ENCODE measurements at regions not wholly inside any gene's neighbourhood (a gene's known extent, or its start where the extent isn't known, plus 50 kb on each side); places are given as distances from the start of the nearest gene placed in this dataset.
"Not testable (repeated sequence)": the region's sequence is repeated elsewhere in the genome, so short reads cannot be mapped to it uniquely, and the experiment has no call there.

DNA sequence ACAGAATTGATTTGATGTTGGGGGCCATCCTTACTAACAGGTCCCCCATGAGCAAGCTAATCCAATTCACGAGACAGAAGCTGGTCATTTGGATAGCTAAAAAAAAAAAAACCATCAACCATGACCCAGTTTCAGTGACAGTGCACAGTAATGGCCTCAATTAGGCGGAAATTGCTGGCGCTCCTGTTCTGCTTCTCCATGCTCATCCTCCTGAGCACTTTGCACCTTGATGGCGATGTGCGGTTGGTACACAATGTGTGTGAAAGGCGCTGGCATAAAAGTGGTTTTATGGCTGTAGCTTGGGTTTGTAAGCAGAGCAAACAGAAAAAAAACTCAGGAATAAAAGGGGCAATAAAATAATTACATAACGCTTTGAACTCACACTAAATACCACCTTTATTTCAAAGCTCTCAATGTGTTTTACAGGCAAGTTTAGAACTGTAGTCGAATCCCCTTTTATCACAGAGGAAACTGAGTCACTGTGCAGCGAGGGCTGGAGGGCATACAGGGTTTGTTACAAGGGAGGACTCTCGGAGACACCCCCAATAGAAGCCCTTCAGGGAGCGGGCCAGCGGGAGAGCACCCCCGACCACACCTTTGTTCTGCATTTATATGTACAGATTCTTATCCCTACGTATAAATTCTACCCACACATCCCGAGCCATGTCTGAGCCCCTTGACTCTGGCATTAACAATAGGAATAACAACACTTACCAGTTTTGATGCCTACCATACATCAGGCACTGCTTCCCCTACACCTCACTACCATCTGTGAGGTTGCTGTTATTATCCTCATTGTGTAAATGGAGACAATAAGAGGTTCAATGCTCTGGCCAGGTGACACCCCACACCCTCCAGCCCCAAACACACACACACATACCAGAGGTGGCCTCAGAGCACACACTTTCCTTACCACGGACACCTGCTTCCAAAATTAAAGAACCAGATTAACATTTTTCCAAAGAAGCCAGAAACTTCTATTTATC lies 213.5 kb upstream of the IRF2BP2 start:
- H3K4me3 ChIP-seq (replicated peaks; ENCODE audit: low read depth, low read length): no peak overlapping the region
- no peak for TF ChIP-seq CTCF (IDR thresholded peaks at IDR 0.05; ENCODE audit: insufficient read depth, low read length, poor library complexity, severe bottlenecking)
- H3K27me3 ChIP-seq (replicated peaks; ENCODE audit: control insufficient read depth, insufficient read depth, low read length): no peaks in the 10 kb centered on the region
- no peaks in the 10 kb centered on the region for H3K36me3 ChIP-seq (ENCODE audit: control insufficient read depth, insufficient read depth, low read length)
- DNase-seq (ENCODE audit: extremely low read depth, insufficient read length): no peak

DNA sequence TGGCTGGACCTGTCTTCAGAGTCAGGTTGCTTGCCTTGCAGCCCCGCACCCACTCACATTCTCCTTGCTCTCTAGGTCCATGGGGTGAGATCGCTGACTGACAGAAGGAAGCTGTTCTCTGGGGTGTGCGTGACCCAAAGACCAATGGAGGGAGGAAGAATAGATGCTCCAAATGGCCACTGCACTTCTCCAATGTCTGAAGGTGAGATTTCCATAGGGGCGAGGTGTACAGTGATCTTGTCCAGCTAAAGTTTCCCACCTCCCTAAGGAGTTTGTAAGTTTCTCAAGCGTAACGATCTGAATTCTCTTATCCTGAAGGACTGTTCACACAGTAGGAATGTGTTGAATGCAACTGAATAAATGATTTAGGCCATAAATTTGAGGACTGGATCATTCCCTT lies 211.9 kb upstream of the IRF2BP2 start:
- no peaks in the 10 kb centered on the region for H3K36me3 ChIP-seq (ENCODE audit: control insufficient read depth, insufficient read depth, low read length)
- H3K27me3 ChIP-seq (replicated peaks; ENCODE audit: control insufficient read depth, insufficient read depth, low read length): no peaks in the 10 kb centered on the region
- no peak for DNase-seq (ENCODE audit: extremely low read depth, insufficient read length)
- no peak for TF ChIP-seq CTCF (IDR thresholded peaks at IDR 0.05; ENCODE audit: insufficient read depth, low read length, poor library complexity, severe bottlenecking)
- no peak overlapping the region for H3K4me3 ChIP-seq (replicated peaks; ENCODE audit: low read depth, low read length)

GRCh38 chr1:234820597-234820996 lies 210.6 kb upstream of the IRF2BP2 start:
- TF ChIP-seq CTCF (IDR thresholded peaks at IDR 0.05; ENCODE audit: insufficient read depth, low read length, poor library complexity, severe bottlenecking): no peak
- no peak overlapping the region for H3K4me3 ChIP-seq (replicated peaks; ENCODE audit: low read depth, low read length)
- H3K36me3 ChIP-seq (ENCODE audit: control insufficient read depth, insufficient read depth, low read length): no peaks in the 10 kb centered on the region
- no peaks in the 10 kb centered on the region for H3K27me3 ChIP-seq (replicated peaks; ENCODE audit: control insufficient read depth, insufficient read depth, low read length)
- no peak for DNase-seq (ENCODE audit: extremely low read depth, insufficient read length)

DNA sequence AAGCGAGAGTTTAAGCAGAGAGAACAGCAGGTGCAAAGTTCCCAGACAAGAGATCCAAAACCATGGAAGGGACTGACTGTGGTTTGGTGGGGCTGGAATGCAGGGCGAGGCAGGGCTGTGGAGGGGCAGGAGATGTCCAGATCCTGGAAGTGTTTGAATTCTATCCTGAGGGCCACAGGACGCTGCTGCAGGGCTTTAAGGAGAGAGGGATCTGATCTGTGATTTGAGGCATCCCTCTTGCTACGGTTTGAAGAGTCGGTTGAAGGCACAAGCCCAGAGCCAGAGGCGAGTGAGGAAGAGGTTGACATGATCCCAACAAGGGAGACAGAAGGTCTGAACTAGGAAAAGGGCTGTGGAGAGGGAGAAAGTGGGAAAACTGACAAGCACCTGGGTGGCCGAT lies 209.9 kb upstream of the IRF2BP2 start:
- not testable (repeated sequence) for H3K27me3 ChIP-seq (replicated peaks; ENCODE audit: control insufficient read depth, insufficient read depth, low read length); H3K36me3 ChIP-seq (ENCODE audit: control insufficient read depth, insufficient read depth, low read length); H3K4me3 ChIP-seq (replicated peaks; ENCODE audit: low read depth, low read length); DNase-seq (ENCODE audit: extremely low read depth, insufficient read length)

DNA sequence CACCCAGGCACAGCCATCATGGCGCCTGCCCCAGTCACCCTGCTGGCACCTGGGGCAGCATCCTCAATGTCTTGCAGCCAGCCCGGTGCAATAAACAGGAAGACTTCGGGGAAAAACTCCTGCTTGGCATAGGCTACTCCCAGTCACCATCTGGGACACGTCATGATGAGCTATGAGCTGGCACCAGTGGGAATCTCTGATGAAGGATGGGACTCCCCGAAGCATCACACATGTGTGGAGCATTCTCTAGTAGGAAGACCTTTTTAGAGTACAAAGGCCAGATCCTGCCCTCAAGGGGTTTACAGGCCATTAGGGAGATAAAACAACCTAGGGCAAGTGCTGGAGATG lies 208.0 kb upstream of the IRF2BP2 start:
- not testable (repeated sequence) for DNase-seq (ENCODE audit: extremely low read depth, insufficient read length); H3K27me3 ChIP-seq (replicated peaks; ENCODE audit: control insufficient read depth, insufficient read depth, low read length); H3K4me3 ChIP-seq (replicated peaks; ENCODE audit: low read depth, low read length); H3K36me3 ChIP-seq (ENCODE audit: control insufficient read depth, insufficient read depth, low read length)

DNA sequence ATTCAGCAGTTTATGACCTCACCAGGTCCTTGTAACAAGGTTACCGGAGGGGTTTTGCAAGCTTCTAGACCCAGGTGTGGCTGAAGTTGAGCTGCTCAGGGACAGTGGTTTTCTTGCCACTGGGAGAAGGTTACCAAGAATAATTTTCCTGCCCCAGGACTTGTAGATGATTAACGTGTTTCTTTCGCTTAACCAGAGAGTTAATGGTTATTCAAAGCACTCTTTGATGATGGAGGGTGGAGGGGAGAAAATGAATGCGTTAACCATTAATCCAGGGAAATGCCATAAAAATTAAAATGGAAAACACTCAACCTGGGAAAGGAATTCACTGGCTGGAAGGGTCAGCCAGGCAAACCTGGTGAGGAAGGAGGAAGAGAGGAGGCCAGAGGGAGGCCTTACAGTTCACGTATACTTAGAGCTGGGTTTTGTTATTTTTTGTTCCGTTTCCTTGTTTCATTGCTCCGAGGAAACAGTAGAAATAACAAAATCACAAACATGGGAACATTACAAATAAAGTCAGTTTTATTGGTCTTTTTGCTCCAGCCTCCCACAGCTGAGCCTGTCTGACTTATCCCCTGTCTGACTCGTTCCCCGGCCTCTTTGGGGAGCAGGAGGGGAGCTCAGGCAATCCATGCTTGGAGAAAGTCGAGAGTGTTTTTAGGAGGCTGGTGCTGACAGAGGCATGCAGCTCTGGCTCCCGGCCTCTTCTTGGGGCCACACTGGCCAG lies 207.5 kb upstream of the IRF2BP2 start:
- not testable (repeated sequence) for H3K4me3 ChIP-seq (replicated peaks; ENCODE audit: low read depth, low read length); DNase-seq (ENCODE audit: extremely low read depth, insufficient read length); H3K36me3 ChIP-seq (ENCODE audit: control insufficient read depth, insufficient read depth, low read length); H3K27me3 ChIP-seq (replicated peaks; ENCODE audit: control insufficient read depth, insufficient read depth, low read length)

DNA sequence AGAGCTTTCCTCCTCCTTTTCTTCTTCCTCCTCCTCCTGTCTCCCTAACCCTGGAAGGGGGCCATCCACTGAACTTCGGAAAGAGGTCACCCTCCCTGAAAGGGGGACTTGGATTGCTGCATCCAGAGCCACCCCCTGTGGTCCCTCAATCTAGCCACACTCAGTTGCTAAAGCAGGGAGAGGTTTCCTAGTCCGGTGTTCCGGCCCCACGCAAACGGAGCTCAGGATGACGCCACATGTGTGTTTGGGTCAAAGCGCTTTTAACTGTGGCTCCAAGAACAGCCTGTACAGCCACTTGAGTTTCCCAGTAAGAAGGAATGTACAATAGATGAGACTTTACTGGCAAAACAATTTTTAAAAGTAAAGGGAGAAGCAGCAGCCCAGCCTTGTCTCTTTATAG lies 206.9 kb upstream of the IRF2BP2 start:
- H3K27me3 ChIP-seq (replicated peaks; ENCODE audit: control insufficient read depth, insufficient read depth, low read length); DNase-seq (ENCODE audit: extremely low read depth, insufficient read length); H3K4me3 ChIP-seq (replicated peaks; ENCODE audit: low read depth, low read length); H3K36me3 ChIP-seq (ENCODE audit: control insufficient read depth, insufficient read depth, low read length): not testable (repeated sequence)

DNA sequence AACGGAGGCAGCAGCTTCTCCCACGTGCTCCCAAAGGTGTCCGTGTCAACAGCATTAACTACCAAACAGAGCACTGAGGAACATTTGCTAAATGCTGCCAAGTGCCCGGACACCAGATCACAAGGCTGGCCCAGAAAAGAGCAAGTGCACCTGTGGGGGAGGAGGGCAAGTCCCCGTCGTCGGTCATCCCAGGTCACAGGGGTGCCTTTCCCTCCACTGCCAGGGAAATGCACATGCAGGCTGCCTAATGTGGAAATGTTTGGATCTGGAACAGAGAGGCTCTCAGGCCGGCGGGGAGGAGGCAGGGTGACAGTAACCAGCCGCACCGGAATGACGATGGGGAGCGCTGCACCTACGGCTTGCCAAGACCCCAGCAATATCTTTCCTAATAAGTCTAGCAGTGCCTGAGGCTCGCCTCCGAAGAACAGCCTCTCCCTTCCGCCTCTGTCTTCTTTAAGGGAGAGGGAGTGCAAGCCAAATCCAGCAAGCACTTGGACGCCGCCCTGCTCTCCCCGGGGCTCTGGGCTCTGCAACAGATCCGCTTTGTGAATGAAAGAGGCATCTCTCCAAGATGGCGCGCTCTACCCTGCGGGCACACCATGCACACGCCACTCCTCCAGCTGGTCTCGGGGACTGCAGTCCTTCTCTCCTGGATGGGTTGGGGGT lies 206.3 kb upstream of the IRF2BP2 start:
- not testable (repeated sequence) for H3K36me3 ChIP-seq (ENCODE audit: control insufficient read depth, insufficient read depth, low read length); H3K4me3 ChIP-seq (replicated peaks; ENCODE audit: low read depth, low read length); DNase-seq (ENCODE audit: extremely low read depth, insufficient read length); H3K27me3 ChIP-seq (replicated peaks; ENCODE audit: control insufficient read depth, insufficient read depth, low read length)

DNA sequence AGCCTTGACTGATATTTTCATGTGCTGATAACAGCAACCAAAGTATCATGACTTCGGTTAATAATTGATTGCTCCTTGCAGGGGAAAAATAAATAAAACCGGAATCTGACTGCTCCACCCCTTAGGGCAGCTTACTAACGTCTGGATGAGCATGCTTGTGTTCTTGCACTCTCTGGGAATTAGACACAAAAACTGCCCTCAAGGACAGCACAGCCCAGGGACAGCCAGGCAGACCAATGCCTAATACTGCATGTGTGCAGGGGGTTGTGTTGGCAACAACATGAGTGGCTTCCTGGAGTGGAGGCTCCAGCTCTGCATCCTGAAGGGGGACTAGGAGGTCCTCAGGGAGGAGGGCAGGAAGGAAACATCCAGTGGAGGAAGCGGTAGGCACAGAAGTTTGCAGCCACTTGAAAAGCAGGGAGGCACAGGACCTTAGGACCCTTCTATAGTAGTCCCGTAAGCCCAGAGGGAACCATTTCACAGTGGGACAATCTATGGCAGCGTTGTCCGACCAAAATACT lies 205.4 kb upstream of the IRF2BP2 start:
- H3K27me3 ChIP-seq (replicated peaks; ENCODE audit: control insufficient read depth, insufficient read depth, low read length); DNase-seq (ENCODE audit: extremely low read depth, insufficient read length); H3K36me3 ChIP-seq (ENCODE audit: control insufficient read depth, insufficient read depth, low read length); H3K4me3 ChIP-seq (replicated peaks; ENCODE audit: low read depth, low read length): not testable (repeated sequence)

- not testable (repeated sequence) for H3K4me3 ChIP-seq (replicated peaks; ENCODE audit: low read depth, low read length); H3K36me3 ChIP-seq (ENCODE audit: control insufficient read depth, insufficient read depth, low read length); DNase-seq (ENCODE audit: extremely low read depth, insufficient read length); H3K27me3 ChIP-seq (replicated peaks; ENCODE audit: control insufficient read depth, insufficient read depth, low read length)
These were observed 204.3 kb upstream of the IRF2BP2 start for GRCh38 chr1:234814235-234814634.

All from GM06990 (cell line).